ENCODE measurements at regions not wholly inside any gene's neighbourhood (a gene's known extent, or its start where the extent isn't known, plus 50 kb on each side); places are given as distances from the start of the nearest gene placed in this dataset.
A peak's percentile ranks its signal among the peaks of the same experiment; 100 is the strongest.

DNA sequence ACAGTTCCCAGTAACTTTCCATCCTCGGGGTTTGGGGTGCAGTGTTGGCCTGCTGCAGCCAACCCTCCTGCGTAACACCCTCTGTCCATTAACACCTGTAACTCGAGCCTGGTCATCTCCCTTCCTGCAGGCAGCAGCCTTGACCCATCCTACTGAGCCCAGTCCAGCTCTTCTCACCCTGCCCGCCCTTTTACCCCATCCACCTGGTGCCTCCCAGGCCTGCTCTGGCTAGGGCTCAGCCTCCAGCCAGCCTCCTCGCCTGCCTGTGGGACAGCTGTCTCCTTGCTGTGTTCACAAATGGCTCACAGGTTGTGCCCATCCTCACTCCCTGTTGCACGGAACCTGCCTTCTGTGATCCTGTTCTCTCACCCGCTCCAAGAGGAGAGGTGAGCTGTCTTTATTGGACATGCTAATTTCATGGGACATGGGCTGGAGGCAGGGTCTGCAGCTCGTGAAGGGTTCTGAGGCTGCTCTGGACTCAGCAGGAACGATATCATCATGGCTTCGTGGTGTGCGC, 277.2 kb upstream of the TCERG1L start:
- WGBS: 91% methylated on average over 10 of the region's 11 CpGs
- intact Hi-C loops (cut with DNase I): no loop called here
- Histone ChIP-seq H3K4me3 (no peak overlapping the region), H3K27ac (replicated peaks in 1 of 4) (no peak overlapping the region), H3K27me3 (peaks cover 0 to 8% (median 0%) of the 10 kb centered on the region in 4 donors), H3K4me1 (no peaks in the 10 kb centered on the region), H3K36me3 (no peaks in the 10 kb centered on the region), H3K9me3 (peaks cover 0 to 8% (median 0%) of the 10 kb centered on the region in 4 donors)
- TF ChIP-seq EP300 (IDR thresholded peaks at IDR 0.05) (no peak), POLR2A (IDR thresholded peaks at IDR 0.05; ENCODE audit: low read depth) (no peak), POLR2AphosphoS5 (IDR thresholded peaks at IDR 0.05) (no peak)
- TF ChIP-seq, protein P1, sequence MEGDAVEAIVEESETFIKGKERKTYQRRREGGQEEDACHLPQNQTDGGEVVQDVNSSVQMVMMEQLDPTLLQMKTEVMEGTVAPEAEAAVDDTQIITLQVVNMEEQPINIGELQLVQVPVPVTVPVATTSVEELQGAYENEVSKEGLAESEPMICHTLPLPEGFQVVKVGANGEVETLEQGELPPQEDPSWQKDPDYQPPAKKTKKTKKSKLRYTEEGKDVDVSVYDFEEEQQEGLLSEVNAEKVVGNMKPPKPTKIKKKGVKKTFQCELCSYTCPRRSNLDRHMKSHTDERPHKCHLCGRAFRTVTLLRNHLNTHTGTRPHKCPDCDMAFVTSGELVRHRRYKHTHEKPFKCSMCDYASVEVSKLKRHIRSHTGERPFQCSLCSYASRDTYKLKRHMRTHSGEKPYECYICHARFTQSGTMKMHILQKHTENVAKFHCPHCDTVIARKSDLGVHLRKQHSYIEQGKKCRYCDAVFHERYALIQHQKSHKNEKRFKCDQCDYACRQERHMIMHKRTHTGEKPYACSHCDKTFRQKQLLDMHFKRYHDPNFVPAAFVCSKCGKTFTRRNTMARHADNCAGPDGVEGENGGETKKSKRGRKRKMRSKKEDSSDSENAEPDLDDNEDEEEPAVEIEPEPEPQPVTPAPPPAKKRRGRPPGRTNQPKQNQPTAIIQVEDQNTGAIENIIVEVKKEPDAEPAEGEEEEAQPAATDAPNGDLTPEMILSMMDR (IDR thresholded peaks at IDR 0.05): no peak
- DNase-seq (ENCODE audit: extremely low spot score): peak; percentile 91

DNA sequence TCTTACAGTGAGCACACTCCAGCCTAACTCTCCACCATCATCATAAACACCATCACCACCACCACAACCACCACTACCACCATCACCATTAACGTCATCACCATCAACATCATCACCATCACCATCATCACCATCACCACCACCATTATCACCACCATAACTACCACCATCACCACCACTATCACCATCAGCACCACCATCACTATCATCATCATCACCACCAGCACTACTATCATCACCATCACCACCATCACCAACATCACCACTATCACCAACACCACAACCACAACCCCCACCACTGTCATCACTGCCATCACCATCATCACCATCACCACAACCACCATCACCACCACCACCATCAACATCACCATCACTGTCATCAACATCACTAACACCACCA, 279.0 kb upstream of the TCERG1L start:
- 77% methylated on average over 1 of the region's 1 CpG for WGBS
- no peaks in the 10 kb centered on the region for H3K4me1 ChIP-seq
- TF ChIP-seq POLR2AphosphoS5 (IDR thresholded peaks at IDR 0.05): no peak
- no peak for TF ChIP-seq EP300 (IDR thresholded peaks at IDR 0.05)
- TF ChIP-seq, protein P1 (IDR thresholded peaks at IDR 0.05): no peak
- TF ChIP-seq POLR2A (IDR thresholded peaks at IDR 0.05; ENCODE audit: low read depth): no peak
- H3K4me3 ChIP-seq: no peak overlapping the region
- peaks cover 0 to 8% (median 0%) of the 10 kb centered on the region in 4 donors for H3K9me3 ChIP-seq
- H3K36me3 ChIP-seq: no peaks in the 10 kb centered on the region
- intact Hi-C loops (cut with DNase I): no loop called here
- no peak overlapping the region for H3K27ac ChIP-seq (replicated peaks in 1 of 4)
- DNase-seq (ENCODE audit: extremely low spot score): no peak
- peaks cover 0 to 7% (median 0%) of the 10 kb centered on the region in 4 donors for H3K27me3 ChIP-seq

DNA sequence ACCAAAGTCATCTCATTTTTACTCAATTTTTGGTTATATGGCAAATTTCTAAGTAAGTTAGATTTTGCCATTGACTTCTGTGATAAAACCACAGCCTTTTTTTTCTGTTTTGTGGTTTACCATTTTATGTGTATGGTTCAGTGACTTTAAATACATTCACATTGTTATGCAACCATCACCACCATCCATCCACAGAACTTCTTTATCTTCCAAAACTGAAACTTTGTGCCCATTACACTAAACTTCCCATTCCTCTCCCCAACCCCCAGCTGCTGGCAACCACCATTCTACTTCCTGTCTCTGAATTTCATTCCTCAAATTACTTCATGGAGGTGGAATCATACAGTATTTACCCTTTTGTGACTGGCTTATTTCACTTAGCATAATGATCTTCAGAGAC, 280.4 kb upstream of the TCERG1L start:
- Histone ChIP-seq H3K4me3 (no peak overlapping the region), H3K27me3 (no peaks in the 10 kb centered on the region), H3K27ac (replicated peaks in 1 of 4) (no peak overlapping the region), H3K4me1 (no peaks in the 10 kb centered on the region), H3K9me3 (peaks cover 0 to 8% (median 0%) of the 10 kb centered on the region in 4 donors), H3K36me3 (no peaks in the 10 kb centered on the region)
- intact Hi-C loops (cut with DNase I): no loop called here
- no peak for TF ChIP-seq POLR2AphosphoS5 (IDR thresholded peaks at IDR 0.05)
- no peak for TF ChIP-seq POLR2A (IDR thresholded peaks at IDR 0.05; ENCODE audit: low read depth)
- no peak for TF ChIP-seq EP300 (IDR thresholded peaks at IDR 0.05)
- TF ChIP-seq, protein P1 (IDR thresholded peaks at IDR 0.05): no peak
- DNase-seq (ENCODE audit: extremely low spot score): no peak

DNA sequence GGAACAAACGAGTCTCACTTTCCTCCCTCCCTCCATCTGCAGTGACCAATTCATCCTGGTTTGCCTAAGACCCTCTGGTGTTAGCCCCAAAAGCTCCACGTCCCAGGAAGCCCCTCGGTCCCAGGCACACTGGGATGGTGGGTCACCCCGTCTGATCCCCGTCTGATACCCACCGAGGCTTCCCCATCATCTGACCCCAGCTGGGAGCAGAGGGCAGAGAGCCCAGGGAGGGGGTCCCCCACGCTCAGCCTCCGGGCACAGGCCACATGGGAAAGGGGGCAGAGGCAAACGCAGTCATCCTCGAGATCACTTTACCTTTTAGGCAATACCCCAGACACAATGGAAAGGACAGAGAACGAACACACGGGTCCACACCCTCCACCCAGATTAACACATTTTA, 291.6 kb upstream of the PPP2R2D start:
- TF ChIP-seq POLR2AphosphoS5 (IDR thresholded peaks at IDR 0.05) (no peak), POLR2A (IDR thresholded peaks at IDR 0.05; ENCODE audit: low read depth) (no peak), EP300 (IDR thresholded peaks at IDR 0.05) (no peak)
- TF ChIP-seq, protein P1 (IDR thresholded peaks at IDR 0.05): no peak

GRCh38 chr10:131615150-131615549, 285.7 kb upstream of the PPP2R2D start:
- H3K9me3 ChIP-seq: no peaks in the 10 kb centered on the region
- H3K27me3 ChIP-seq: peaks cover 0 to 38% (median 2%) of the 10 kb centered on the region in 4 donors
- H3K4me1 ChIP-seq: no peaks in the 10 kb centered on the region
- no peak for DNase-seq (ENCODE audit: extremely low spot score)
- TF ChIP-seq POLR2AphosphoS5 (IDR thresholded peaks at IDR 0.05) (no peak), POLR2A (IDR thresholded peaks at IDR 0.05; ENCODE audit: low read depth) (no peak)
- TF ChIP-seq, protein P1 (IDR thresholded peaks at IDR 0.05): no peak
- 79% methylated on average over 2 of the region's 2 CpGs for WGBS
- no peaks in the 10 kb centered on the region for H3K36me3 ChIP-seq
- H3K4me3 ChIP-seq: no peak overlapping the region
- H3K27ac ChIP-seq (replicated peaks in 1 of 4): no peak overlapping the region
- intact Hi-C loops (cut with DNase I): no loop called here

More for the DNA sequence above, 291.6 kb upstream of the PPP2R2D start:
- peaks cover 0 to 23% (median 8%) of the 10 kb centered on the region in 4 donors for H3K9me3 ChIP-seq
- no peak overlapping the region for H3K4me3 ChIP-seq
- no peak overlapping the region for H3K27ac ChIP-seq (replicated peaks in 1 of 4)
- no peaks in the 10 kb centered on the region for H3K4me1 ChIP-seq
- intact Hi-C loops (cut with DNase I): no loop called here
- 77% methylated on average over 11 of the region's 12 CpGs for WGBS
- H3K36me3 ChIP-seq: no peaks in the 10 kb centered on the region
- peaks cover 0 to 14% (median 0%) of the 10 kb centered on the region in 4 donors for H3K27me3 ChIP-seq
- peak; percentile 47 for DNase-seq (ENCODE audit: extremely low spot score)
